ENCODE measurements at regions not wholly inside any gene's neighbourhood (a gene's known extent, or its start where the extent isn't known, plus 50 kb on each side); places are given as distances from the start of the nearest gene placed in this dataset.

- DNase-seq (ENCODE audit: low spot score), result no peak
Observed at GRCh38 chr1:221071777-221072176, 192.5 kb downstream of the HLX start.

GRCh38 chr1:221072214-221072613 lies 193.0 kb downstream of the HLX start:
- DNase-seq (ENCODE audit: low spot score), result no peak

- no peak for DNase-seq (ENCODE audit: low spot score)
Observed at GRCh38 chr1:221074332-221074731, 195.1 kb downstream of the HLX start.

- no peak for DNase-seq (ENCODE audit: low spot score)
Observed at GRCh38 chr1:221075911-221076310, 196.7 kb downstream of the HLX start.

GRCh38 chr1:221076391-221076811 lies 197.2 kb downstream of the HLX start:
- DNase-seq (ENCODE audit: low spot score), result no peak

GRCh38 chr1:221078260-221078965 lies 199.2 kb downstream of the HLX start:
- no peak for DNase-seq (ENCODE audit: low spot score)

- no peak for DNase-seq (ENCODE audit: low spot score)
Observed at GRCh38 chr1:221083902-221084301, 204.7 kb downstream of the HLX start.

- no peak for DNase-seq (ENCODE audit: low spot score)
Observed at GRCh38 chr1:221084681-221085080, 205.4 kb downstream of the HLX start.

GRCh38 chr1:221085701-221086375 lies 206.6 kb downstream of the HLX start:
- DNase-seq (ENCODE audit: low spot score), result no peak

GRCh38 chr1:221087919-221088318 lies 208.7 kb downstream of the HLX start:
- no peak for DNase-seq (ENCODE audit: low spot score)

GRCh38 chr1:221089273-221089672 lies 210.0 kb downstream of the HLX start:
- no peak for DNase-seq (ENCODE audit: low spot score)

GRCh38 chr1:221089803-221090202 lies 210.6 kb downstream of the HLX start:
- no peak for DNase-seq (ENCODE audit: low spot score)

GRCh38 chr1:221093903-221094791 lies 214.9 kb downstream of the HLX start:
- no peak for DNase-seq (ENCODE audit: low spot score)

GRCh38 chr1:221097479-221098281 lies 218.4 kb downstream of the HLX start:
- DNase-seq (ENCODE audit: low spot score), result no peak

- DNase-seq (ENCODE audit: low spot score), result no peak
Observed at GRCh38 chr1:221098471-221099405, 219.5 kb downstream of the HLX start.

GRCh38 chr1:221099747-221100595 lies 220.7 kb downstream of the HLX start:
- DNase-seq (ENCODE audit: low spot score), result no peak

GRCh38 chr1:221100611-221101010 lies 221.4 kb downstream of the HLX start:
- DNase-seq (ENCODE audit: low spot score), result no peak

- DNase-seq (ENCODE audit: low spot score), result no peak
Observed at GRCh38 chr1:221101807-221102605, 222.8 kb downstream of the HLX start.

GRCh38 chr1:221104596-221104995 lies 225.4 kb downstream of the HLX start:
- DNase-seq (ENCODE audit: low spot score), result no peak

Data from HuH-7 (cell line).